ENCODE measurements at regions not wholly inside any gene's neighbourhood (a gene's known extent, or its start where the extent isn't known, plus 50 kb on each side); places are given as distances from the start of the nearest gene placed in this dataset.
"Not testable (repeated sequence)": the region's sequence is repeated elsewhere in the genome, so short reads cannot be mapped to it uniquely, and the experiment has no call there.

GRCh38 chr7:82624337-82624736, 180.8 kb upstream of the CACNA2D1 start:
- DNase-seq, result no peak

GRCh38 chr7:82623812-82624211, 180.2 kb upstream of the CACNA2D1 start:
- DNase-seq, result no peak

- no peak for DNase-seq
Measured at GRCh38 chr7:82617156-82617555, 173.6 kb upstream of the CACNA2D1 start.

GRCh38 chr7:82616059-82616728, 172.6 kb upstream of the CACNA2D1 start:
- DNase-seq, result no peak

GRCh38 chr7:82615527-82615926, 171.9 kb upstream of the CACNA2D1 start:
- no peak for DNase-seq

- no peak for DNase-seq
Measured at GRCh38 chr7:82609746-82610145, 166.2 kb upstream of the CACNA2D1 start.

GRCh38 chr7:82605247-82605864, 161.8 kb upstream of the CACNA2D1 start:
- no peak for DNase-seq

- DNase-seq, result no peak
Measured at GRCh38 chr7:82602066-82602465, 158.5 kb upstream of the CACNA2D1 start.

GRCh38 chr7:82600531-82600930, 157.0 kb upstream of the CACNA2D1 start:
- DNase-seq, result no peak

GRCh38 chr7:82599895-82600294, 156.3 kb upstream of the CACNA2D1 start:
- no peak for DNase-seq

GRCh38 chr7:82598958-82599357, 155.4 kb upstream of the CACNA2D1 start:
- DNase-seq, result no peak

- DNase-seq, result not testable (repeated sequence)
Measured at GRCh38 chr7:82595795-82596194, 152.2 kb upstream of the CACNA2D1 start.

- DNase-seq, result no peak
Measured at GRCh38 chr7:82595176-82595575, 151.6 kb upstream of the CACNA2D1 start.

- no peak for DNase-seq
Measured at GRCh38 chr7:82594665-82595064, 151.1 kb upstream of the CACNA2D1 start.

- no peak for DNase-seq
Measured at GRCh38 chr7:82593780-82594179, 150.2 kb upstream of the CACNA2D1 start.

- no peak for DNase-seq
Measured at GRCh38 chr7:82592416-82592815, 148.8 kb upstream of the CACNA2D1 start.

GRCh38 chr7:82579047-82579446, 135.5 kb upstream of the CACNA2D1 start:
- DNase-seq, result no peak

GRCh38 chr7:82578430-82578829, 134.9 kb upstream of the CACNA2D1 start:
- DNase-seq, result no peak

- peak; percentile 88 for DNase-seq
Measured at GRCh38 chr7:82572195-82572880, 128.8 kb upstream of the CACNA2D1 start.

GRCh38 chr7:82571047-82571446, 127.5 kb upstream of the CACNA2D1 start:
- not testable (repeated sequence) for DNase-seq

- DNase-seq, result no peak
Measured at GRCh38 chr7:82567841-82568240, 124.3 kb upstream of the CACNA2D1 start.

GRCh38 chr7:82567356-82567755, 123.8 kb upstream of the CACNA2D1 start:
- no peak for DNase-seq

- DNase-seq, result no peak
Measured at GRCh38 chr7:82566752-82567151, 123.2 kb upstream of the CACNA2D1 start.

GRCh38 chr7:82562716-82563404, 119.3 kb upstream of the CACNA2D1 start:
- DNase-seq, result no peak
